ENCODE measurements at regions not wholly inside any gene's neighbourhood (a gene's known extent, or its start where the extent isn't known, plus 50 kb on each side); places are given as distances from the start of the nearest gene placed in this dataset.
A peak's percentile ranks its signal among the peaks of the same experiment; 100 is the strongest.

DNA sequence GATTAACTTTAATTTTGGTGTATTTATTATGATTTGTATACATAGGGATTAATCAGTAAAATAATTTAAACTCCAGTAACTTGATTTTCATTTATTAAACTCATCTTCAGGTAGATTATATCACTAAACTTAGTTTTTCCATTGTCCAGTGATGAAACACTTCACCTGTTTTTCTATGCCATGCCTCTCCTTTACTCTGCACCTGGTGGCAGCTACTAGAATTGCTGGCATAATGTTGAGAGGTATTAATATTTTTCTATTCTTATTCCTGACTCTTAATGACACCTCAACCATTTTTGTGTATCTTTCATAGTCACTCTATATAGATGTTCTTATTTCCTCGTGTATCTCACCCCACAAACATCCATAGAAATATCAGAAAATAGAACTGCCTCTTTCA is 940.3 kb upstream of the CRIM1 start:
- Histone ChIP-seq H3K36me3 (ENCODE audit: control insufficient read depth in 2 of 2, insufficient read depth in 1 of 2, low read length in 2 of 2) (no peaks in the 10 kb centered on the region), H3K27ac (ENCODE audit: extremely low read depth, low read depth, low read length) (no peak overlapping the region), H3K4me3 (ENCODE audit: low read depth, low read length) (no peak overlapping the region), H3K4me1 (ENCODE audit: control insufficient read depth, insufficient read depth, low read length) (no peaks in the 10 kb centered on the region), H3K9me3 (ENCODE audit: control insufficient read depth, insufficient read depth, low read depth, low read length) (no peaks in the 10 kb centered on the region)
- ChIA-PET POLR2A (no interaction called here), CTCF (no interaction called here)
- TF ChIP-seq FEZF1 (tag by site-specific recombination; IDR thresholded peaks at IDR 0.05), result no peak
- no peak for TF ChIP-seq ZNF785 (tag by site-specific recombination; IDR thresholded peaks at IDR 0.05)
- TF ChIP-seq GLI2 (tag by site-specific recombination; IDR thresholded peaks at IDR 0.05; ENCODE audit: borderline replicate concordance, low read depth), result no peak
- TF ChIP-seq ZNF366 (tag by site-specific recombination; conservative IDR thresholded peaks at IDR 0.05), result no peak
- no peak for TF ChIP-seq ZSCAN30 (tag by site-specific recombination; IDR thresholded peaks at IDR 0.05)
- no peak for TF ChIP-seq BCL11B (tag by site-specific recombination; IDR thresholded peaks at IDR 0.05; ENCODE audit: low read depth)
- TF ChIP-seq ZNF169 (tag by site-specific recombination; IDR thresholded peaks at IDR 0.05), result no peak
- no peak for TF ChIP-seq ZNF600 (tag by site-specific recombination; IDR thresholded peaks at IDR 0.05)

- TF ChIP-seq ZNF654 (tag by site-specific recombination; IDR thresholded peaks at IDR 0.05; ENCODE audit: low read depth), result peak; percentile 31
- TF ChIP-seq SCRT2 (tag by site-specific recombination; IDR thresholded peaks at IDR 0.05), result no peak
- TF ChIP-seq, protein P1, sequence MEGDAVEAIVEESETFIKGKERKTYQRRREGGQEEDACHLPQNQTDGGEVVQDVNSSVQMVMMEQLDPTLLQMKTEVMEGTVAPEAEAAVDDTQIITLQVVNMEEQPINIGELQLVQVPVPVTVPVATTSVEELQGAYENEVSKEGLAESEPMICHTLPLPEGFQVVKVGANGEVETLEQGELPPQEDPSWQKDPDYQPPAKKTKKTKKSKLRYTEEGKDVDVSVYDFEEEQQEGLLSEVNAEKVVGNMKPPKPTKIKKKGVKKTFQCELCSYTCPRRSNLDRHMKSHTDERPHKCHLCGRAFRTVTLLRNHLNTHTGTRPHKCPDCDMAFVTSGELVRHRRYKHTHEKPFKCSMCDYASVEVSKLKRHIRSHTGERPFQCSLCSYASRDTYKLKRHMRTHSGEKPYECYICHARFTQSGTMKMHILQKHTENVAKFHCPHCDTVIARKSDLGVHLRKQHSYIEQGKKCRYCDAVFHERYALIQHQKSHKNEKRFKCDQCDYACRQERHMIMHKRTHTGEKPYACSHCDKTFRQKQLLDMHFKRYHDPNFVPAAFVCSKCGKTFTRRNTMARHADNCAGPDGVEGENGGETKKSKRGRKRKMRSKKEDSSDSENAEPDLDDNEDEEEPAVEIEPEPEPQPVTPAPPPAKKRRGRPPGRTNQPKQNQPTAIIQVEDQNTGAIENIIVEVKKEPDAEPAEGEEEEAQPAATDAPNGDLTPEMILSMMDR (tag by site-specific recombination; IDR thresholded peaks at IDR 0.05), result 0 out of 2 replicates have a peak, but pooled peaks have one; percentile 15
- TF ChIP-seq, protein P2, sequence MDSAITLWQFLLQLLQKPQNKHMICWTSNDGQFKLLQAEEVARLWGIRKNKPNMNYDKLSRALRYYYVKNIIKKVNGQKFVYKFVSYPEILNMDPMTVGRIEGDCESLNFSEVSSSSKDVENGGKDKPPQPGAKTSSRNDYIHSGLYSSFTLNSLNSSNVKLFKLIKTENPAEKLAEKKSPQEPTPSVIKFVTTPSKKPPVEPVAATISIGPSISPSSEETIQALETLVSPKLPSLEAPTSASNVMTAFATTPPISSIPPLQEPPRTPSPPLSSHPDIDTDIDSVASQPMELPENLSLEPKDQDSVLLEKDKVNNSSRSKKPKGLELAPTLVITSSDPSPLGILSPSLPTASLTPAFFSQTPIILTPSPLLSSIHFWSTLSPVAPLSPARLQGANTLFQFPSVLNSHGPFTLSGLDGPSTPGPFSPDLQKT (IDR thresholded peaks at IDR 0.05; ENCODE audit: borderline replicate concordance, low read depth, low read length), result no peak
Measured at GRCh38 chr2:35410431-35411061, 945.0 kb upstream of the CRIM1 start.

DNA sequence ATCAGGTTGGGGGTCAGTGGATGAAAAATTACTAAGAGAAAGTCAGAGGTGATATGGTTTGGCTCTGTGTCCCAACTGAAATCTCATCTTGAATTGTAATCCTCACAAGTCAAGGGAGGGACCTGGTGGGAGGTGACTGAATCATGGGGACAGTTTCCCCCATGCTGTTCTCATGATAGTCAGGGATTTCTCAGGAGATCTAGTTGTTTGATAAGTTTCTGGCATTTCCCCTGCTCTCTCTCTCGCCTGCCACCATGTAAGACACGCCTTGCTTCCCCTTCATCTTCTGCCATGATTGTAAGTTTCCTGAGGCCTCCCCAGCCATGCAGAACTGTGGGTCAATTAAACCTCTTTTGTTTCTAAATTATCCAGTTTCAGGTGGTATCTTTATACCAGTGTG is 945.8 kb upstream of the CRIM1 start:
- H3K4me1 ChIP-seq (ENCODE audit: control insufficient read depth, insufficient read depth, low read length), result no peaks in the 10 kb centered on the region
- ChIA-PET CTCF (interaction anchor here (1.1 to 2.1 kb wide), 13 partner anchors 8 to 1735 kb away, joined by 3 to 15 read pairs (median 6); no protein-coding TSS in a partner anchor), POLR2A (no interaction called here)
- no peak for TF ChIP-seq HOXC10 (CRISPR knock-in tag; IDR thresholded peaks at IDR 0.05)
- no peak for TF ChIP-seq REPIN1 (tag by site-specific recombination; IDR thresholded peaks at IDR 0.05; ENCODE audit: low read depth)
- no peak for TF ChIP-seq ZNF133 (tag by site-specific recombination; IDR thresholded peaks at IDR 0.05)
- no peak for TF ChIP-seq ZNF639 (tag by site-specific recombination; IDR thresholded peaks at IDR 0.05)
- TF ChIP-seq RBAK (tag by site-specific recombination; IDR thresholded peaks at IDR 0.05), result no peak
- TF ChIP-seq ZFP41 (tag by site-specific recombination; IDR thresholded peaks at IDR 0.05; ENCODE audit: borderline replicate concordance), result no peak
- TF ChIP-seq, protein P3, sequence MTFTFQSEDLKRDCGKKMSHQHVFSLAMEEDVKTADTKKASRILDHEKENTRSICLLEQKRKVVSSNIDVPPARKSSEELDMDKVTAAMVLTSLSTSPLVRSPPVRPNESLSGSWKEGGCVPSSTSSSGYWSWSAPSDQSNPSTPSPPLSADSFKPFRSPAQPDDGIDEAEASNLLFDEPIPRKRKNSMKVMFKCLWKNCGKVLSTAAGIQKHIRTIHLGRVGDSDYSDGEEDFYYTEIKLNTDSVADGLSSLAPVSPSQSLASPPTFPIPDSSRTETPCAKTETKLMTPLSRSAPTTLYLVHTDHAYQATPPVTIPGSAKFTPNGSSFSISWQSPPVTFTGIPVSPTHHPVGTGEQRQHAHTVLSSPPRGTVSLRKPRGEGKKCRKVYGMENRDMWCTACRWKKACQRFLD (tag by site-specific recombination; IDR thresholded peaks at IDR 0.05), result no peak
- no peak for TF ChIP-seq ZNF76 (tag by site-specific recombination; IDR thresholded peaks at IDR 0.05; ENCODE audit: borderline replicate concordance, low read depth)
- TF ChIP-seq, protein P4, sequence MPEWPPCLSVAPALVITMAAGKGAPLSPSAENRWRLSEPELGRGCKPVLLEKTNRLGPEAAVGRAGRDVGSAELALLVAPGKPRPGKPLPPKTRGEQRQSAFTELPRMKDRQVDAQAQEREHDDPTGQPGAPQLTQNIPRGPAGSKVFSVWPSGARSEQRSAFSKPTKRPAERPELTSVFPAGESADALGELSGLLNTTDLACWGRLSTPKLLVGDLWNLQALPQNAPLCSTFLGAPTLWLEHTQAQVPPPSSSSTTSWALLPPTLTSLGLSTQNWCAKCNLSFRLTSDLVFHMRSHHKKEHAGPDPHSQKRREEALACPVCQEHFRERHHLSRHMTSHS (tag by site-specific recombination; IDR thresholded peaks at IDR 0.05), result no peak
- TF ChIP-seq ZNF843 (tag by site-specific recombination; IDR thresholded peaks at IDR 0.05), result no peak
- no peak for TF ChIP-seq ZNF239 (tag by site-specific recombination; IDR thresholded peaks at IDR 0.05)
- TF ChIP-seq ZNF175 (tag by site-specific recombination; IDR thresholded peaks at IDR 0.05), result no peak
- no peak for TF ChIP-seq GLIS2 (tag by site-specific recombination; IDR thresholded peaks at IDR 0.05)
- TF ChIP-seq ZNF223 (tag by site-specific recombination; IDR thresholded peaks at IDR 0.05), result no peak
- no peaks in the 10 kb centered on the region for H3K9me3 ChIP-seq (ENCODE audit: control insufficient read depth, insufficient read depth, low read depth, low read length)
- no peak overlapping the region for H3K27ac ChIP-seq (ENCODE audit: extremely low read depth, low read depth, low read length)
- H3K4me3 ChIP-seq (ENCODE audit: low read depth, low read length), result no peak overlapping the region
- H3K36me3 ChIP-seq (ENCODE audit: control insufficient read depth in 2 of 2, insufficient read depth in 1 of 2, low read length in 2 of 2), result no peaks in the 10 kb centered on the region

More at GRCh38 chr2:35410431-35411061, 945.0 kb upstream of the CRIM1 start:
- no peaks in the 10 kb centered on the region for H3K4me1 ChIP-seq (ENCODE audit: control insufficient read depth, insufficient read depth, low read length)
- no peaks in the 10 kb centered on the region for H3K9me3 ChIP-seq (ENCODE audit: control insufficient read depth, insufficient read depth, low read depth, low read length)
- CTCF ChIA-PET, result interaction anchor here (0.5 to 2.1 kb wide), 41 partner anchors 8 to 1753 kb away, joined by 3 to 15 read pairs (median 4); no protein-coding TSS in a partner anchor
- POLR2A ChIA-PET, result no interaction called here
- no peak overlapping the region for H3K4me3 ChIP-seq (ENCODE audit: low read depth, low read length)
- no peaks in the 10 kb centered on the region for H3K36me3 ChIP-seq (ENCODE audit: control insufficient read depth in 2 of 2, insufficient read depth in 1 of 2, low read length in 2 of 2)
- no peak overlapping the region for H3K27ac ChIP-seq (ENCODE audit: extremely low read depth, low read depth, low read length)

All from HEK293 (cell line).